GM19455 (cell line): ENCODE measurements at regions not wholly inside any gene's neighbourhood (a gene's known extent, or its start where the extent isn't known, plus 50 kb on each side); places are given as distances from the start of the nearest gene placed in this dataset.

Source experiments
- ATAC-seq: cut with Tn5 transposase; IDR thresholded peaks from one replicate; pipeline ENCODE4 v1.9.1; 2021; ENCODE audit not compliant: unreplicated experiment

DNA sequence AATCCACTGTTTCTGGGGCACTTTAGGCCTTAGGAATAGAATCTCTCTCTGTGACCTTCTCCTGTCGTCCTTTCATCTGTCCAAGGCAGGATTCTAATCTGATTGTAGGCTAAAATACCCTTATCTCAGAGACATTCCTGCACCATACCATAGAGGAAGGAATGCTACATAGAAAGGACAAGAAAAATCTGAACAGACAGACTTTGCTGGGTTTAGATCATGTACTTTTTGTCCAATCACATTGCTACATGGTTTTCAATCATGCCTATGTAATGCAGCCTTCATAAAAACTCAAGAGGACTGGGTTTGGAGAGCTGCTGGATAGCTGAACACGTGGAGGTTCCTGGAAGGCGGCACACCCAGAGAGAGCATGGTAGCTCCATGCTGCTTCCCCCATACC lies 378.5 kb upstream of the SEMA6D start:
- no peak for ATAC-seq

DNA sequence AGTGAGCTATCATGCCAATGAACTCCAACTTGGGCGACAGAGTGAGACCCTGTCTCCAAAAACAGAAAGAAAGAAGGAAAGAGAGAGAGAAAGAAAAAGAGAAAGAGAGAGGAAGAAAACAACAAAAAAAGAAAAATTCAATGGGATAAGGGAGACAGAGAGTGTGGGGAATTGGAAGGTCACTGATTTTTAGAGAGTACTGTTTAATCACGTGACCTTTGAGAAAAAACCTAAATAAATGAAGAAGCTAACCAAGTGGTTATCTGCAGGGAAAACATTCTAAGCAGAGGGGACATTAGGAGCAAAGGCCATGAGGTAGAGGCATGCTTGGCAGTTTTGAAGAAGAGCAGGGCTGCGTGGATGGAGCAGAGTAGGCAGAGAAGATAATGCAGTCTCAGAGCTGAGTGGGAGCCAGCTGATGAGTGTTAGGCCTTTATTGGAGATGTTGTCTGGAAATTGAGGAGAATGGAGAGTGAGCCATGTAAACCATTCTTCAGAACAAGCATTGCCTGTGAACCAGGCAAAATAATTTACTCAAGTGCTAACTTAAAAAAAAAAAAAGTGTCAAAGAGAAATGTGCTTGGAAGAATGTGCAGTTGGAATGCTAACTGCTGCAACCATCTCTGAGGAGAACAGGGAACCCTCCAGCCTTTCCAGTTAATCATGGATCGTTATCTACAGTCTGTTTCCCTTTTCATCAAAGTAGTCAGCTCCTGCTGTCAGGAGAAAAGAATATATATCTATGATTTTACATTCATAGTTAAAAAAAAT lies 377.3 kb upstream of the SEMA6D start:
- no peak for ATAC-seq

DNA sequence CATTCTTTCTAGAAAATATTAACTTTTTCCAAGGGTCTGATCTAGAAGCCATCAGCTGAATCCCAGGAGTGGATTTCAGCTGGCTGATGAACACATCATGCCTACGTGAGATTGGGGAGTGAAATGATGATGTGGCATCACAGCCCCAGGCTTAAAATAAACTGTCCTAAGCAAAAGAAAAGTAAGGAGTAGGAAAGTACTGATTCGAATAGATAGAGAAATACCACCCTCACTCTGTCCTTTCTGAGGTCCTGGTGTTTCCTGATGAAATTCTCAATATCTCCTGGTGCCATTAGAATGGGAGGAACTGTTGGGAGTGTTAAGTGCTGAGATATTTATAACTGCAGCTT lies 376.8 kb upstream of the SEMA6D start:
- no peak for ATAC-seq

DNA sequence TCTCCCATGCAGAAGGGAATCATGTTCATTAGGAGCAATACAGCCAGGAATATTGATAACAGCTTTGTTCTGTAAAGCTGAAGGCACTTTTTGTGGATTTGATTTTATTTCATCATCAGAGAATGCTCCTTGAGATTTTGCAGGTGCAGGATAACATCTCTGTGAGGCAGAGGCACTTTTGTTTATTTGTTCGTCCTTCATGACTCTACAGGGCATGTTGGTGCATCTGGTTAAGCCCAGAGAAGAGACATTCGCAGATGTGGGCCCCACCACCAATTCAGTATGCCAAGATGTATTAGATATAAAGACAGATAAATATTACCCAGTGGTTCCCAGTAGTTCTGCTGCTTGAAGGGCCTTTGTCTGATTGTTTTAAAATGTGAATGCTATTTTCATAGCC lies 368.1 kb upstream of the SEMA6D start:
- no peak for ATAC-seq

DNA sequence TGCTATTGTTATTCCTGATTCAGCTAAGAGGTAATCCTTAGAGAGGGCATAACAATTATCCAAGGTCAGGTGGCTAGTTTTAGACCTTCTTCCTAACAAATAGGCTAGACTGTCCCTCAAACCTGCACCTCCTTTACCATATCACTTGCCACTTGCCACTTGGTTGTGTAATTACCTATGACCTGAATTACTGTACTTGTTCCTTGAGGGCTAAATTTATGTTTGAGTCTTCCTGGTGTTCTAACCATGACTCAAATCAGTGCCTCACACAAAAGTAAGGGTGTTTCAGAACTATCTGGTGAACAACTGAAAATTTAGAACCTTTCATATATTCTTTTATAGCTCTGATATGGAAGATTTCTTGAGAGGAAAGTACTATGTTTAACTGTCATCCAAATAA lies 365.8 kb upstream of the SEMA6D start:
- ATAC-seq = no peak

DNA sequence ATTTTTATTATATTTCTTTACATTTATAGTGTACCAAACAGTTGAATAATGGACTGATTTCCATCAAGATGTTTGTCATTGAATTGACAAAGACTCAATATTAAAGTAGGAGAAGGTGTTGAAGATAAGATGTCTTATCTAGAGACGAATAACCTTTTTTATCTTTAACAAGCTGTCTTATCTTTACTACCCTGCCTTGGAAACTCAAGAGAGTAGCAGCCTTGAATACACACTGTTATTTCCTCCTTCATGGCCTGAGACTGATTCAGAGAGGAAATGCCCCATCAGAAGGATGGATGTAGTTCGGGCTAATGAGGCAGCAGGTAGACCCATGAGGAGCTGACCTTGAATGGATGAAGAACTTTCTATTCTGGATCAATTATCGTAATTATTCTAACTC lies 365.1 kb upstream of the SEMA6D start:
- ATAC-seq = no peak

DNA sequence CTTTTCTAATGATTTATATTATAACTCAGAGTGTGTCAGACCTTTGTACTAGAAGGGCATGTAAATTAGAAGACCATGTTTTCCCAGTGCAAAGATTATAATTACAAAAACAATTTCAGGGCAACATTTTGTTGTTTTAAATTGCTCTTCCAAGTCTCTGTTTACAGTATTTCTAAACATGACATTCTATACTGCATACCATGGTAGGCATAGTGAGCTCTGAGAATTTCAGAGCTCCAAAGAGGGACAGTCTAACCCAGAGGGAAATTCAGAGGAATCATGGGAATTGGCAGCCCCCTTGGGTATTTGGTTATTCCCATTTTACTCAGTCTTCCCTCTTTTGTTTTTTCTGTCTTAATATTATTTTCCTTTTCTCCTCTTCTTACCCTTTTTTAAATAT lies 361.5 kb upstream of the SEMA6D start:
- no peak for ATAC-seq

- no peak for ATAC-seq
These were observed 361.0 kb upstream of the SEMA6D start for GRCh38 chr15:47356297-47356696.

GRCh38 chr15:47358876-47359275 lies 358.4 kb upstream of the SEMA6D start:
- no peak for ATAC-seq

DNA sequence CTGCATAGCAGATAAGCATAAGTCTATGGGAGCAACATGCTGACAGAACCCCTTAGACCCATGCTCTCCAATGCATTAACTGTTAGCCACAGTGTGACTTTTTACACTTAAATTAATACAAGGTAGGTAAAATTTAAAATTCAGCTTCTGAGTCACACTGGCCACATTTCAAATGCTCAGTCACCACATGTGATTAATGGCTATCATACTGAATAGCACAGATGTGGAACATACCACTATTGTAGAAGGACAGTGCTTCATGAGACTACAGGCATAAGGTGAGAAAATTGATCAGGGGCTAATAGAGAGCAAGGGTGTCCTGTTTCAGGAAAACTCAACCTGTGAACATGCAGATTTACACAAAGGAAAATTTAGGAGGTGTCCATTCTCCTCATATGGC lies 357.0 kb upstream of the SEMA6D start:
- ATAC-seq = no peak

- ATAC-seq = no peak
These were observed 355.0 kb upstream of the SEMA6D start for GRCh38 chr15:47362118-47362905.

DNA sequence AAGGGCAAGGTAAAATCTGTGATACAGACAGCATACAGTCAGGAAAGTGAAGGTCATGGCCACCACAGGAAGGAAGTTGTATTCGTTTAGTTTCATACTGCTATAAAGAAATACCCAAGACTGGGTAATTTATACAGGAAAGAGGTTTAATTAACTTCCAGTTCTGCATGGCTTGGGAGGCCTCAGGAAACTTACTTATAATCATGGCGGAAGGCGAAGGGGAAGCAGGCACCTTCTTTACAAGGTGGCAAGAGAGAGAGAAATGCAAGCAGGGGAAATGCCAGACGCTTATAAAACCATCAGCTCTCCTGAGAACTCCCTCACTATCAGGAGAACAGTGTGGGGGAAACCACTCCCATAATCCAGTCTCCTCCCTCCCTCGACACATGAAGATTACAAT lies 353.7 kb upstream of the SEMA6D start:
- no peak for ATAC-seq

GRCh38 chr15:47364230-47365141 lies 352.8 kb upstream of the SEMA6D start:
- ATAC-seq = no peak

- ATAC-seq = no peak
These were observed 350.4 kb upstream of the SEMA6D start for GRCh38 chr15:47366884-47367283.

DNA sequence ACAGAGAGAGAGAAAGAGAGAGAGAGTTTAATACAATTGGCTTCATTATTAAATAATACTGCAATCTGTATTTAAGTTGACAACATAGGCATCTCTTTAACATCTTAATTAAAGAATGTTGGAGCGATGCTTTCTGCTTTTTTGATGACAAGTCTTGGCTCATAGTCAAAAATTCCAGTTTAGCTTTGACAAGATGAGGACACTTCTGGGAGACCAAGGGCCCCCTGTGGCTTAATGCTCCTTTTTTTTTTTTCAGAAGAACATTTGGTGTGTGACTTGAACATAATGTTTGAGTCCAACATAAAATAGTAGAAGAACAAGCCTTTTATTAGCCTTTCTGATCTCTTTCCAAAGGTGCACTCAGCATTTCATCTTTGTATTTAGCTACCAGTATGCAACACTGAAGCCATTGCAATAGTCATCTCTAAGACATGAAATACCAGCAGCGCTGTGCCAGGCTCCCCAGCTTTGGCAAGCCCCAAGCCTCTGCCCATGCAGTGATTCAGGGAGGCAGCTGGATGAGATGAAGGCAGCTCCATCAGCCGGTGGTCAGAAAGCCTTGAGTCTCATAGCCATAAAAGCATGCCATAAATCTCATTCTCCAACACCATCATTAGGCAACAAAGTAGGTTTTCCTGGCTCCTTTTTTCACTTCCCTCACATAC lies 349.4 kb upstream of the SEMA6D start:
- ATAC-seq = no peak

DNA sequence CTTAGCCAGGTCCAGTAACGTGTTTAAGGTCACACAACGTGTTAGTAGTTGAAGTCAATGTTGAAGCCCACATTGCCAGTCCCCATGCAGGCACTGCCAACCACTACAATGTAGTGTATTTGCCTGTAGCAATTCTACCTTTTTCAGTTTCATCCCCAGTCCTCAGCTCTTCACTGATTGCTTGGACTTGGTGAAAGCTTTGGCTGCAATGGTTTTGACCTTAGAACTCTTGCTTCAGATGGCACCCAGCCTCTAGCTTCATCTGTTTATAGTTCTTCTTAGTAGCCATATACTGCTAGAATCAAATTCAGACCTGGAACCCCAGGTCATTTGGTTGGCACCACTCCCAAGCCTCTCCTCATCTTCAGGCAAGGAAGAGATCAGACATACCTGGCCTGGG lies 345.4 kb upstream of the SEMA6D start:
- no peak for ATAC-seq

- ATAC-seq = no peak
These were observed 343.1 kb upstream of the SEMA6D start for GRCh38 chr15:47374222-47374621.

GRCh38 chr15:47376190-47376589 lies 341.1 kb upstream of the SEMA6D start:
- no peak for ATAC-seq

DNA sequence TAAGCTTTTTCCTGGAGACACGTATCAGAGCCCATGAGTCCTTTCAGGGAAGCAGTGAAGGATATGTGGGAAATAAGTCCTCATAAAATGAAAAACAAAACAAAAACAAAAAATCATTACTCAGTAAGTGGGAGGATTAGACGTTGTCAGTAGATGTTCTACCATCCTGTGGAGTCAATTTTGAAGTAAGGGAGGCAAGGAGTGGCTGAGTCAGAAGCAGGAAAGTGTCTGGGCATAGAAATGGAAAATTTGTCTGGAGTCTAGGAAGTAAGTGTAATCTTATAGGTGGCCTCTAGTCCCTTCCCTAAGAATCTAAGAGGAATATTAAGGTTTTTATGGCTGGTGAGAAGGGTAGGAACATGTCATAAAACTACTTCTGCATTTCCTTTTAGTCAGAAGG lies 339.8 kb upstream of the SEMA6D start:
- no peak for ATAC-seq

GRCh38 chr15:47378527-47378926 lies 338.8 kb upstream of the SEMA6D start:
- no peak for ATAC-seq

GRCh38 chr15:47383102-47383501 lies 334.2 kb upstream of the SEMA6D start:
- ATAC-seq = no peak
